Urothelium cell line (cell line): ENCODE measurements at regions not wholly inside any gene's neighbourhood (a gene's known extent, or its start where the extent isn't known, plus 50 kb on each side); places are given as distances from the start of the nearest gene placed in this dataset.
"Not testable (repeated sequence)": the region's sequence is repeated elsewhere in the genome, so short reads cannot be mapped to it uniquely, and the experiment has no call there.

Source experiments
- DNase-seq: peaks from one replicate; pipeline ENCODE4 v3.0.0; 2011; ENCODE audit warnings: low spot score, mixed read lengths
- FAIRE-seq: peaks from 2 replicates; lab custom pipeline; 2011; peaks lifted over from hg19 to GRCh38; lab: Jason Lieb, UNC

GRCh38 chr13:80972857-80973478 is 632.0 kb upstream of the SPRY2 start:
- DNase-seq (no peak), FAIRE-seq (no peak)

GRCh38 chr13:80965097-80965496 is 624.2 kb upstream of the SPRY2 start:
- no peak for DNase-seq
- no peak for FAIRE-seq

GRCh38 chr13:80962855-80963254 is 621.9 kb upstream of the SPRY2 start:
- FAIRE-seq (no peak), DNase-seq (no peak)

GRCh38 chr13:80962173-80962572 is 621.2 kb upstream of the SPRY2 start:
- FAIRE-seq (no peak), DNase-seq (no peak)

- DNase-seq, result no peak
- no peak for FAIRE-seq
Measured at GRCh38 chr13:80957019-80957655, 616.2 kb upstream of the SPRY2 start.

- FAIRE-seq, result no peak
- no peak for DNase-seq
Measured at GRCh38 chr13:80955501-80955900, 614.6 kb upstream of the SPRY2 start.

- FAIRE-seq (no peak), DNase-seq (no peak)
Measured at GRCh38 chr13:80952158-80952557, 611.2 kb upstream of the SPRY2 start.

GRCh38 chr13:80946008-80946802 is 605.3 kb upstream of the SPRY2 start:
- FAIRE-seq, result no peak
- DNase-seq, result no peak

GRCh38 chr13:80945328-80945727 is 604.4 kb upstream of the SPRY2 start:
- FAIRE-seq (no peak), DNase-seq (no peak)

GRCh38 chr13:80939581-80939980 is 598.7 kb upstream of the SPRY2 start:
- FAIRE-seq (no peak), DNase-seq (no peak)

- DNase-seq (no peak), FAIRE-seq (no peak)
Measured at GRCh38 chr13:80931766-80932165, 590.8 kb upstream of the SPRY2 start.

- FAIRE-seq (no peak), DNase-seq (no peak)
Measured at GRCh38 chr13:80931118-80931517, 590.2 kb upstream of the SPRY2 start.

GRCh38 chr13:80928241-80928640 is 587.3 kb upstream of the SPRY2 start:
- FAIRE-seq (no peak), DNase-seq (no peak)

- not testable (repeated sequence) for DNase-seq, FAIRE-seq
Measured at GRCh38 chr13:80926024-80926423, 585.1 kb upstream of the SPRY2 start.

GRCh38 chr13:80924596-80924995 is 583.7 kb upstream of the SPRY2 start:
- DNase-seq (no peak), FAIRE-seq (no peak)

GRCh38 chr13:80923907-80924306 is 583.0 kb upstream of the SPRY2 start:
- no peak for DNase-seq
- no peak for FAIRE-seq

- FAIRE-seq (no peak), DNase-seq (no peak)
Measured at GRCh38 chr13:80921971-80922370, 581.0 kb upstream of the SPRY2 start.

GRCh38 chr13:80921541-80921940 is 580.6 kb upstream of the SPRY2 start:
- no peak for DNase-seq
- FAIRE-seq, result no peak

GRCh38 chr13:80906860-80907259 is 565.9 kb upstream of the SPRY2 start:
- FAIRE-seq (no peak), DNase-seq (no peak)

GRCh38 chr13:80904386-80904785 is 563.5 kb upstream of the SPRY2 start:
- FAIRE-seq (no peak), DNase-seq (no peak)

- no peak for FAIRE-seq
- DNase-seq, result no peak
Measured at GRCh38 chr13:80903911-80904310, 563.0 kb upstream of the SPRY2 start.

GRCh38 chr13:80901530-80901929 is 560.6 kb upstream of the SPRY2 start:
- FAIRE-seq (no peak), DNase-seq (no peak)
